HL-60 (cell line): ENCODE measurements at regions not wholly inside any gene's neighbourhood (a gene's known extent, or its start where the extent isn't known, plus 50 kb on each side); places are given as distances from the start of the nearest gene placed in this dataset.

Experiments used
- CTCF ChIP-seq: IDR thresholded peaks from one replicate; pipeline ENCODE4 v1.5.1; 2011; ENCODE audit warnings: low read length, control low read depth, inconsistent platforms; ENCODE audit not compliant: insufficient read depth
- GABPA ChIP-seq: IDR thresholded peaks from 2 replicates; pipeline ENCODE4 v1.6.1; 2012; ENCODE audit warnings: low read depth
- POLR2AphosphoS5 ChIP-seq: IDR thresholded peaks from 2 replicates; pipeline ENCODE4 v1.6.1; 2012; ENCODE audit warnings: low read depth
- REST ChIP-seq: IDR thresholded peaks from 2 replicates; pipeline ENCODE4 v1.6.1; 2012; ENCODE audit warnings: low read depth; ENCODE audit not compliant: insufficient replicate concordance
- SPI1 ChIP-seq: IDR thresholded peaks from 2 replicates; pipeline ENCODE4 v1.6.1; 2012; ENCODE audit warnings: low read depth, mild to moderate bottlenecking, borderline replicate concordance

GRCh38 chr16:59045501-59045900 is 311.4 kb upstream of the GOT2 start:
- TF ChIP-seq CTCF (no peak), GABPA (no peak), SPI1 (no peak), REST (no peak), POLR2AphosphoS5 (no peak)
